ENCODE measurements at regions not wholly inside any gene's neighbourhood (a gene's known extent, or its start where the extent isn't known, plus 50 kb on each side); places are given as distances from the start of the nearest gene placed in this dataset.
"Not testable (repeated sequence)": the region's sequence is repeated elsewhere in the genome, so short reads cannot be mapped to it uniquely, and the experiment has no call there.

DNA sequence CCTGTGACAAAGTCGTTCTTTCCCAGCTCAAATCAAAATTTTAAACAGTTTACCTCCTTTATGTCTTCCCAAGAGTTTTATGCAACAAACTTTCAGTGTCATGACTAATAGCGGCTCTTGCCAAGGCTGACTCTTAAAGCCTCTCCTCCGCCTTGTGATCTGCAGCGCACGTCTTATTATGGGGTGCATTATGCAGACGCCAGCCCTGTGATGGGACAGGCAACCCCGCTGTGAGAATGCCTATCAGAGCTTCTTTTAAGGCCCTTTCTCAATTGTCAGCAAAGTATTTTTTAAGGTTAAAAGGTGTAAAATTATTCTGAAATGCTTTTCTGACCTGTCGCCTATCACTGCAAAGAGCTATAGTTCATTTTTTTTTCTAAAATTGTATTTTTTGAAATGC lies 152.8 kb downstream of the SOX1 start:
- no peak for DNase-seq (ENCODE audit: extremely low spot score)
- 48% methylated on average over 8 of the region's 8 CpGs for WGBS
- Histone ChIP-seq H3K27me3 (peaks cover 0 to 33% (median 0%) of the 10 kb centered on the region in 4 donors), H3K9me3 (no peaks in the 10 kb centered on the region), H3K4me1 (no peaks in the 10 kb centered on the region), H3K27ac (replicated peaks in 1 of 4) (no peak overlapping the region), H3K4me3 (no peak overlapping the region), H3K36me3 (no peaks in the 10 kb centered on the region)
- TF ChIP-seq EP300 (IDR thresholded peaks at IDR 0.05) (no peak), POLR2AphosphoS5 (IDR thresholded peaks at IDR 0.05) (no peak), POLR2A (IDR thresholded peaks at IDR 0.05; ENCODE audit: low read depth) (no peak)
- TF ChIP-seq, protein P1, sequence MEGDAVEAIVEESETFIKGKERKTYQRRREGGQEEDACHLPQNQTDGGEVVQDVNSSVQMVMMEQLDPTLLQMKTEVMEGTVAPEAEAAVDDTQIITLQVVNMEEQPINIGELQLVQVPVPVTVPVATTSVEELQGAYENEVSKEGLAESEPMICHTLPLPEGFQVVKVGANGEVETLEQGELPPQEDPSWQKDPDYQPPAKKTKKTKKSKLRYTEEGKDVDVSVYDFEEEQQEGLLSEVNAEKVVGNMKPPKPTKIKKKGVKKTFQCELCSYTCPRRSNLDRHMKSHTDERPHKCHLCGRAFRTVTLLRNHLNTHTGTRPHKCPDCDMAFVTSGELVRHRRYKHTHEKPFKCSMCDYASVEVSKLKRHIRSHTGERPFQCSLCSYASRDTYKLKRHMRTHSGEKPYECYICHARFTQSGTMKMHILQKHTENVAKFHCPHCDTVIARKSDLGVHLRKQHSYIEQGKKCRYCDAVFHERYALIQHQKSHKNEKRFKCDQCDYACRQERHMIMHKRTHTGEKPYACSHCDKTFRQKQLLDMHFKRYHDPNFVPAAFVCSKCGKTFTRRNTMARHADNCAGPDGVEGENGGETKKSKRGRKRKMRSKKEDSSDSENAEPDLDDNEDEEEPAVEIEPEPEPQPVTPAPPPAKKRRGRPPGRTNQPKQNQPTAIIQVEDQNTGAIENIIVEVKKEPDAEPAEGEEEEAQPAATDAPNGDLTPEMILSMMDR (IDR thresholded peaks at IDR 0.05) = no peak
- intact Hi-C loops (cut with DNase I) = no loop called here

DNA sequence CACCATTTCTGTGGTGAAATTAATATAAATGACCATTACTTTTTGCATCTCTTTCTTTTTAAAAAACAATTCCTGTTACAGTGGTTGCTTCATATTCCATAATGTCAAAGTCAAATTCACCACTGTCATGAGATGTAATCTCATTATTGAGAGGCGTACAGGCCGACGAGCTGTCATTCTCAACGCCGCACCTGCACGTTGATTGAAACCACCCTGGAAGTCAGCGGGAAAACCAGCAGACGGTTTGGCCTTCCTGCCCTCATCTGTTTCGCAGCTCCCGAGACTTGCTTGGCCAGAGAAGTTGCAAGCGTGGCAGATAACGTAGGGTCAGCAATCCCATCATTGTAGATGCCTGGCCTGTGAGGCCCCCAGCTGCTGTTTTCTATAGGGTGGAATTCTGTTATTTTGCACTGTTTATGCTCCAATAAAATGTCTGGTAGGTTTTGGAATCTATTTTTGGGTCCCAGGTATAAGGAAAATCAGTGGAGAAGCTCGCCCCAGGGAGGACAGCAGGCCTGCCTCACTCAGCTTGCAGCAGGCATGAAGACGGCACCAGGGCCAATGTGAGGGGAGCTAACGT lies 153.4 kb downstream of the SOX1 start:
- Histone ChIP-seq H3K4me1 (no peaks in the 10 kb centered on the region), H3K4me3 (no peak overlapping the region), H3K27me3 (peaks cover 0 to 31% (median 0%) of the 10 kb centered on the region in 4 donors), H3K27ac (replicated peaks in 1 of 4) (no peak overlapping the region), H3K9me3 (no peaks in the 10 kb centered on the region), H3K36me3 (no peaks in the 10 kb centered on the region)
- no peak for DNase-seq (ENCODE audit: extremely low spot score)
- 81% methylated on average over 15 of the region's 15 CpGs for WGBS
- intact Hi-C loops (cut with DNase I) = no loop called here
- TF ChIP-seq POLR2A (IDR thresholded peaks at IDR 0.05; ENCODE audit: low read depth) = no peak

DNA sequence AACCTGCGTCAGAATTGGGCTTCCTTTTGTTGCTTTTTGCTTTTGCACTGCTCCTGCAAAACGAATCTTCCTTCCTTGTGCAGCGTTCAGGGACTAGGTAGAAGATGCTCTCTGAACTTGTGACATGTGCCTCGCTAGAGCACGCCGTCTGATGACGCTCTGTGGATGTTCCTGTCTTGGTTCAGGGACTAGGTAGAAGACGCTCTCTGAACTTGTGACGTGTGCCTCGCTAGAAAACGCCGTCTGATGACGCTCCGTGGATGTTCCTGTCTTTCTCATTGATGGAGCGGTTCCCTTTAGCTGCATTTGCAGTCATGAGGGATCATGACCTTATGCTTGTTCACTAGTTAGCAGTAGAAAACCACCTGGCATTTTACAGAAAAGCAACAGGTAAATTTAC lies 154.0 kb downstream of the SOX1 start:
- H3K27me3 ChIP-seq = peaks cover 0 to 31% (median 0%) of the 10 kb centered on the region in 4 donors
- H3K4me1 ChIP-seq = no peaks in the 10 kb centered on the region
- WGBS = 86% methylated on average over 15 of the region's 15 CpGs
- H3K9me3 ChIP-seq = no peaks in the 10 kb centered on the region
- intact Hi-C loops (cut with DNase I) = no loop called here
- no peak overlapping the region for H3K27ac ChIP-seq (replicated peaks in 1 of 4)
- no peaks in the 10 kb centered on the region for H3K36me3 ChIP-seq
- no peak overlapping the region for H3K4me3 ChIP-seq
- TF ChIP-seq, protein P1 (IDR thresholded peaks at IDR 0.05) = no peak
- TF ChIP-seq EP300 (IDR thresholded peaks at IDR 0.05) (no peak), POLR2A (IDR thresholded peaks at IDR 0.05; ENCODE audit: low read depth) (no peak), POLR2AphosphoS5 (IDR thresholded peaks at IDR 0.05) (no peak)
- no peak for DNase-seq (ENCODE audit: extremely low spot score)

DNA sequence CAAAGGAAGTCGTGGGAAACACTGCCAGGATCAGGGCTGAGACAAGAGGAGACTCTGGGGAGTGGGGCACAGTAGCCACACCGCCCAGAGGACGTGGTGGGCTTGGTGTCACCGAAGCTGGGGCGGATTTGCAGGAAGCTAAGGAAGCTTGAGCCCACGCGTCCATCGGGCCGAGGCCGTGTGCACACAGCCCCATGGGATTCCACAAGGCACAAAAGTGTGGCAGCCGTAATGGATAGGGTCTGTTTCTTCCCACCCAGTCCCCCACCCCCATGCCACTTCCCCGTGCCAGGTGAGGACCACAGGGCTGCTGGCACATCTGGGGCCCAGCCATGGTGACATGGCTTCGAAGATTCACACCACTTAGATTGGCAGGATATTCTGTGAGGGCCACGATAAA lies 153.2 kb upstream of the SPACA7 start:
- H3K27ac ChIP-seq (replicated peaks in 1 of 4) = no peak overlapping the region
- no peak for DNase-seq (ENCODE audit: extremely low spot score)
- H3K27me3 ChIP-seq = peaks cover 0 to 30% (median 0%) of the 10 kb centered on the region in 4 donors
- 94% methylated on average over 12 of the region's 14 CpGs for WGBS
- H3K36me3 ChIP-seq = no peaks in the 10 kb centered on the region
- H3K4me1 ChIP-seq = no peaks in the 10 kb centered on the region
- no peaks in the 10 kb centered on the region for H3K9me3 ChIP-seq
- intact Hi-C loops (cut with DNase I) = no loop called here
- no peak for TF ChIP-seq EP300 (IDR thresholded peaks at IDR 0.05)
- TF ChIP-seq POLR2AphosphoS5 (IDR thresholded peaks at IDR 0.05) = no peak
- no peak for TF ChIP-seq POLR2A (IDR thresholded peaks at IDR 0.05; ENCODE audit: low read depth)
- TF ChIP-seq, protein P1 (IDR thresholded peaks at IDR 0.05) = no peak
- no peak overlapping the region for H3K4me3 ChIP-seq

DNA sequence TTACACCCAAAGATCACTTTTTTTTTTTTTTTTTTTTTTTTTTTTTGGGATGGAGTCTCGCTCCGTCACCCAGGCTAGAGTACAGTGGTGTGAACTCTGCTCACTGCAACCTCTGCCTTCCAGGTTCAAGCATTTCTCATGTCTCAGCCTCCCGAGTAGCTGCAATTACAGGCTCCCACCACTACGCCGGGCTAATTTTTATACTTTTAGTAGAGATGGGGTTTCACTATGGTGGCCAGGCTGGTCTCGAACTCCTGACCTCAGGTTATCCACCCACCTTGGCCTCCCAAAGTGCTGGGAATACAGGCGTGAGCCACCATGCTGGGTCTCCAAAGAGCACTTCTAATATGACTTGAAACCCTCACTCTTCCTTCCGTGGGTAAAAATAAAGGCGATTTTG lies 152.2 kb upstream of the SPACA7 start:
- H3K4me1 ChIP-seq; H3K9me3 ChIP-seq; intact Hi-C loops (cut with DNase I); H3K36me3 ChIP-seq; H3K4me3 ChIP-seq; DNase-seq (ENCODE audit: extremely low spot score); H3K27ac ChIP-seq (replicated peaks in 1 of 4): not testable (repeated sequence)
- 83% methylated on average over 9 of the region's 9 CpGs for WGBS
- H3K27me3 ChIP-seq = peaks cover 0 to 30% (median 0%) of the 10 kb centered on the region in 4 donors

All from esophagus muscularis mucosa (tissue), 4 donors.